Germinal center (tissue), 1 donor: ENCODE measurements at regions not wholly inside any gene's neighbourhood (a gene's known extent, or its start where the extent isn't known, plus 50 kb on each side); places are given as distances from the start of the nearest gene placed in this dataset.

Experiments
- DNase-seq: peaks from one replicate; pipeline ENCODE4 v3.0.0; 2012; ENCODE audit warnings: mixed read lengths, low spot score

DNA sequence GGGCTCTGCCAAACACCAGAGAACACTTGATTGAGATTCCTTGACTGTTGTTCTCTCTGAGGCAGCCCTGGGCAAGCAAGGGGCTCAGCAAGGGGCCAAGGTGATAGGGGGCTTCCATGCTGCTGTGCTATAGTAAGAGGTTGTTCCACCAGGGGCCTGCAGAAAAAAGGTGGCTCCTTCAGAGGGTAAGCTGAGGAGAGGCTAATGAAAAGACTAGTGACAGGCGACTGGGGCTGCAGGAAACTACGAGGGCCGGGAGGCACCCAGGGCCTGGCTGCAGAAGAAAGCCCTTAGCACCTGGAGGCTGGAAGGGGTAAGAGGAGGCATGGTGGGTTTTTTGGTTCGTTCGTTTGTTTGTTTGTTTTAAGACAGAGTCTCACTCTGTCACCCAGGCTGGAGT is 88.0 kb upstream of the CTNNA1 start:
- DNase-seq: no peak

DNA sequence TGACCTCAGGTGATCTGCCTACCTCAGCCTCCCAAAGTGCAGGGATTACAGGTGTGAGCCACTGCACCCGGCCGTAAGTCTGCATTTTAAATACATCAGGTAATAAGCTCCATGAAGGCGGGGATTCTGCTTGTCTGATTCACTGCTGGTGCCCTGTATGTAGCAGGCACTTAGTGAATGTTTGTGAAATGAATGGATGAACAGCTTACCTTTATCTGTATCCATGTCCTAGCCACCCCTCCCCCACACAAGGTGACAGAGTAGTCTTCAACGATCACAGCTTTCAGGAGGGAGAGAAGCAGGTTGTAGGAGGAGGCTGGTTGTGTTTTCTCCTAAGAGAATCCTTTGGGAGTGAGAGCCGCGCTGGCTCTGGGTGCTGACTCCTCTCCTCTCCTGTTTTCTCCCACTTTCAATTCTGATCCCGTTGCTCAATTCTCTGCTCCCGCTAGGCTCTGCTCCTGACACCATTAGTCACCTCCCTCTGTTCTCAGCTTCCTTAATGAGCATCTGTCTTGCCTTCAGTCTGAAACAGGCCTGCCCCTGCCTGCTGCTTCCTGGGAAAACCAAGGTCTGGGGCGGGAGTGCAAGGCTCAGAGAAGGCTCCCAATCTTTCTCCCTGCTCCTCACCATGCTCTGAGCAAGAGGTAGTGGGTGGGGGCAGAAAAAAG is 88.8 kb upstream of the CTNNA1 start:
- no peak for DNase-seq

DNA sequence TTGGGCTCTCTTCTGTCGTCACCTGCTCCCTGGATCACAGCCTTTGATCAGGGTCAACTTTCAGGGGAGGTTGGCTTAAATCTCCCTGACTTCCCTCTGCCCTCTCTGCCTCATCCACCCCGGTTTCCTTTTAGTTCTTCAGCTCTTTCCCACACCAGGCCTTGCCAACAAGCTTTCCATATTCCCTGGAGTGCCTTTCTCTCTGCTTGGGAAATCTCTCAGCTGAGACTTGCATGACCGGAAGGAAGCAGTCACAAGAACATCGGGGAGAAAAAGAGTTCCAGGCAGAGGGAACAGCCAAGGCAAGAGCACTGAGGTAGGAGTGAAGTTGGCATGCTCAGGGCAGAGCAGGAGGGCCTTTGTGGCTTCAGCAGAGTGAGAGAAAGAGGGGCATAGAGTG is 88.4 kb upstream of the HSPA9 start:
- no peak for DNase-seq

DNA sequence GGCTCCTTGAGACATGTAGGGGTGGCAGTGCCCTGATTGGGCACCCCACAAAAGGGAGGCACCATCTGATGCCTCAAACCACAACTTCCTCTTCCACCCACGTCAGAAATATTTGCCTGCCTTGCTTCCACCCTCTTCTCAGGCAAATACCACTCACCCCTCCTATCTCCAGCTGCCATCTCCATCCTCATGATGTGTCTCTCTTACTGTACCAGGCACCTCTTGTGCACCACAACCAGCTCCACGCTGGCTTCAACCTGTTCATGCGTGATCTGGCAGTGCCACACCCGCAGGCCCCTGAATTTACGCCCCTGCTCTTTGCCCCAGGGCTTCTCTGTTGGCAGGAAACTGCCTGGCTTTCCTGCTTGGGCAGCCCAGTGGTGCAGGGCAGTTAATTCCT is 87.8 kb upstream of the HSPA9 start:
- DNase-seq: peak; percentile 88

DNA sequence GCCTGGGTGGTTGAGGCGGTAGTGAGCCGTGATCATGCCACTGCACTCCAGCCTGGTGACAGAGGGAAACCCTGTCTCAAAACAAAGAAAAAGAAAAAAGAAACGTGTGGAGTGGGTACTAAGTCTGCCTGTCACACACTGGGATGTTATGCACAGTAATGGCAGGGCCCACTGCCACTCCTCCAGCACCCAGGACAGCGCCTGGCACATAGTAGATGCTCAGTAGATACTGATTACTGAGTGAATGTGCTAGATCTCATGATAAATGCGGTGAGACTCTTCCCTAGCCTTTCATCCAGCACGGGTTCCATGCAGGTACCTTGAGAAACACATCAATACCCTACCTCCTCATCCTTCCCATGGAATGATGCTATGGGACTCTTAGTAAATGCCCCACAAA is 87.4 kb upstream of the HSPA9 start:
- no peak for DNase-seq

DNA sequence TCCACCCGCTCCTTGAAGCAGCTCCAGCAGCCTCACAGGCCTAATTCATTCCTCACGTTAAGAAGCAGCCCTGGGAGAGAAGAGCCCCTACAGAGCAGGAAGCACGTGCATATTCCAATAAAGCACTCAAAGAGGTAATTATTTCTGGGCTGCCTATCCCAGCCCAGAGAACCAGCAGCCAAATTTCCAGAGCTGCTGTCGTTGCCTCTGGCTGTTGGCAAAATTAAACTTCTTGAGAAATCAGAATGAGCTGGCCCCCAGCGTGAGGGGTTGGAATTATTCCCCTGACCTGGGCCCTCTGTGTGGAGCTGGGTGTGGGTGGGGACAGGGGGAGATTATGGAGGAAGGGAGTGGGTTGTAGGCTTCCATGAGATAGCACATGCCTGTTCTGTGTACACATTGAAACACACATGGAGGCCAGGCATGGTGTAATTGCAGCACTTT is 86.8 kb upstream of the HSPA9 start:
- no peak for DNase-seq

DNA sequence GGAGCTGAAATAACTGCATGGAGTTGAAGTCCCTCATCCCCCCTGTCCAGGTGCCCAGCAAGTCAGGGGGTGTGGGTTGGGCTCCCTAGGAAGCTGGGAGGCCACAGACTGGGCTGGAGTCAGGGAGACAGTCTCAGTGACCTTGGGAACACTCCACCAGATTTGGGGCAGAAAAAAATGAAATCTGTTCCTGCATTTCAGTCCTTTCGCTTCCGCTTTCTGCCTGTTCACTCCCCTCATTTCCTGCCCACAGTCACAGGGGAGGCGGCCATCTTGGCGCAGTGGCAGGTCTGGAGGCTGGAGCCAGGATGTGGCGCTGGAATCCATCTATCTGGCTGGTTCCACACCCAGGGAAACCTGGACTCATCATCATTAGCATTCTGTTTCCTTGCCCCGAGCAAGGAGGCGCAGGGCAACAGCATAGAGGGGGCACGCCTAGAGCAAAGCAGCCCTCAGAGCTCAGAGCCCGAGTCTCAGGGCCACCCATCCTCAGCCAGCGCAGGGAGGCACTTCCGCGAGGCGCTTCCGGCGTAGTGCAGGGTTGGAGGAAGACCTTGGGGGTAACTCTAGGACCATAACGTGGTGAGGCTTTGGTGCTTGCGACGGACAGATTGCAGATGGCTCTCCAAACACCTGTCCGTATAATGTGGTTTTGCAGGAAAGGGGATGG is 86.2 kb upstream of the HSPA9 start:
- DNase-seq: peak; percentile 23

DNA sequence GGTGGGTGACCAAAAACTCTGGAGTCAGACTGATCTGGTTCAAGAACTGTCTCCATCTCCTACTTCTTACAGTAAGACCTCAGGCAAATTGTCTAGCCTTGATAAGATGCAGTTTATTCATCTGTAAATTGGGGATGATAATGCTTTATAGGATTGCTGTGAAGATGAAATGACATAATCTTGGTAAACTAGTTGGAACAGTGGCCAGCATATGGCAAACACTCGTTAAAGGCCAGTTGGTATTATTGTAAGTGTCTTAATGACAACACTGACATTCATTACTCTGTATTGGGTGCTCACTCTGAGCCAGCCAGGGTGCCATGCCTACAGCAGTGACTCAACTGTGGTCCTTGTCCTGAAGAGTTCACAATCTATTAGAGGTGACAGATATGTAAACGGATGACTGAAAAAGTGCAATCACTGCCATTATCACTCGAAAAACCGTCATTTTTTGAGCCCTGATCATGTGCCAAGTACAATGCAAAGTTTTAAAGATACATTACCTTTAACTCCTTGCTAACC is 84.9 kb upstream of the HSPA9 start:
- no peak for DNase-seq

DNA sequence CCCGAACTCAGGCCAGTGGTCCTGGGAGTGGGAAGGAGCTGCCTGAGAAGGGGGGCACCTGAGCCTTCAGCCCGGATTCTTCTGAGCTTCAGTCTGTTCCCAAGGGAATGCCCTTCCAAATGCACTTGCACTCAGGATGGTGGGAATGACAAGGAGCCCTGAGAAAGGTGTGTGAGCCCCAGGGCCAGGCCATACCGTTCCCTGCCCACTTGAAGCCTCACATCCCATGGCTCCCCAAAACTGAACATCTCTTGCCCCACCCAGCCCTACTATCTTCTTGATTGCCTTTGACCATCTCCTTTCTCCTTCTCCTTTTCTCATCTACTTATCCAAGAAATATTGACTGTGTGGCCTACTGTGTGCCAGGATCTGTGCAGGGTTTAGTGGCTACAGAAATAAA is 84.4 kb upstream of the HSPA9 start:
- no peak for DNase-seq

DNA sequence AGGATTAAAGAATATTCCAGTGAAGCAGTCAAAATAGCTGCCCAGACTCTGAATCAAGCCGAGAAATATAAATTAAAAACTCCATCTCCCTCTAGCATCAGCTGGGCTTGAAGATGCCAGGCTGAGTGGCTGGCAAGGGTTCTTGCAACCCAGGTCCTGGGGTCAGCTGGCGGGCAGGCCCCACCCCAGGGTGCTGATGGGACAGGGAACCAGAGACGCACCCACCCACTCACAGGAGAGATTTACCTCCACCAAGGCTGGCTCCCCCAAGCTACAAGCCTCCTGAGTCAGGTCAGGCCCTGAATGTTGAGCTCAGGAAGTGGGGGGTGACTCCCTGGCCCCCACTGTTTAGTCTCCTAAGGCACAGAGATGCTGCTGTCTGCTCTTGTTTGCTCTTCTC is 83.9 kb upstream of the HSPA9 start:
- DNase-seq: no peak

DNA sequence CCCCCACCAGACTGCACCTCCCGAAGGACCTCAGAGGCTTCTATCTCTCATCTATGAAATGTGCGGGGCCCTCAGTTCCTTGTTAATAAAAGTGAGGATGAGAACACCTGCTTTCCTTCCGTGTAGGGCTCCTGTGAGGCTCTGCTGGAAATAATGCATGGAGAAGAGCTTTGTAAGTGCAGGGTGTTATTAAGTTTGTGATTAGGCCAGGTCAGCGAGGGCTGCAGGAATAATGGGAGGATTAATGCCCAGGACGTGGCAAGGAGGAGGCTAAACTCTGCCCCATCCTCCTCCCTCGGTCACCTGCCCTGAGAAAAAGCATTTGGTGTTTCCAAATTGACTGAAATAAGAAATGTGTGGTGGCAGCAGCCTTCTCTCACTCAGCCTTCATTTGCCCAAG is 83.5 kb upstream of the HSPA9 start:
- no peak for DNase-seq

DNA sequence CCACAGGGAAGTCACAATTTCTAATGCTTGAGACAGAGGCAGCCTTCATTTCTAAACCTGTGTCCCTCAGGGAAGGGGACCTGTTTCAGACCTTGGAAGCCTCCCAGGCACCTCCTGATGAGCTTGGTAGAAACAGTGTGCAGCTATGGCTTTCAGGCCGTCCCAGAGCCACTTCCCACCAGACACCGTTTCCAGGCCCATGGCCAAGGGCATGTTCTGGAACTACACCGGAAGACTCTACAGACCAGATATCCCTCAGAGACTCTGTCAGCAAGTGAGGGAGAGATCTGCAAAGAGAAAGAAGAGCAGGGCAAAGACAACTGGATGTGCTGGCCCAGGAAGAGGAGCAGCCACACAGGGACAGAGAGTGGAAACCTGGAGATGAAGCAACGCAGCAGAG is 82.2 kb upstream of the HSPA9 start:
- DNase-seq: no peak

DNA sequence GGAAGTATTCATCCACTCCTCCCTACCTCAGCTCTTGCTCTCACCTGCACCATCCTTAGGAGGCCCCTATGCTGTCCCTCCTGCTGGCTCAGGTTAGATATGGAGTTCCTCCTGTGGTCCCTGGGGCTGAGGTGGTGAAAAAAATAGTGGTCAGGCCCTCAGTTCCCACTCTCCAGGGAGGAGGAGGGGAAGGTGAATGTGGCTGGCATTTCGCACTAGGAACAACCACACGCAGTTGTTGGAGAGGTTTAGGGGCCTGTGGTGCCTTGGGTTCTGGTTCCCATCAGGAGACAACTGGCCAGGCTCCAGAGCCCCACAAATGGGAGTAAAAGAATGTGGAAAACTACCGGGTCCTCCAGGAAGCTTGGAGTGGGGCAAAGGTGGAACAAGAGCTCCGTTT is 81.7 kb upstream of the HSPA9 start:
- DNase-seq: no peak

DNA sequence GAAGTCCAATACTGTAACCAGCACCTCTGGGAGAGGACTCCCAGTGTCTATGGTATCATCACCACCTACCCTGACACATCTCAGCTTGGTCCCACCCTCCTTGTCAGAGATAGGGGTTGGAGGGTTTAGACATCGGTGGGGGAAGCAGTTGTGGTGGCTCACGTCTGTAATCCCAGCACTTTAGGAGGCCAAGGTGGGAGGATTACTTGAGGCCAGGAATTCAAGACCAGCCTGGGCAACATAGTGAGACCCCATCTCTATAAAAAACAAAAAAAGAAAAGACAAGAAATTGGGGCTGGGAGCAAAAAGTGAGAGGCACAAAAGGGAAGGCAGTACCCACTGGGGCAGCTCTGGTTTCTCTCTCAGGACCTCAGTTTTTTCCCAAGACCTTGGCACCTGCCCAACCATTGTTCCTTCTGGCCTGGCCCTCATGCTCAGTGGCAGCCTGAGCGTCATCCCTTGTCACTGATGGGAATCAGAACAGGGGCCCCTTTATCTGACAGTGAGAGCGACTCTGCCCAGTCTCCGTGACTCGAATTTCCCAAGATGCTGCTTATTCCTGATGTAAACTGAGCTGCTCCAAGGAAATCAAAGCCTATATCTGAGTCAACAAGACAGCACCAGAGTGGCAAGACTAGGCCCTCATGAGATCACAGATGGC is 80.5 kb upstream of the HSPA9 start:
- no peak for DNase-seq

DNA sequence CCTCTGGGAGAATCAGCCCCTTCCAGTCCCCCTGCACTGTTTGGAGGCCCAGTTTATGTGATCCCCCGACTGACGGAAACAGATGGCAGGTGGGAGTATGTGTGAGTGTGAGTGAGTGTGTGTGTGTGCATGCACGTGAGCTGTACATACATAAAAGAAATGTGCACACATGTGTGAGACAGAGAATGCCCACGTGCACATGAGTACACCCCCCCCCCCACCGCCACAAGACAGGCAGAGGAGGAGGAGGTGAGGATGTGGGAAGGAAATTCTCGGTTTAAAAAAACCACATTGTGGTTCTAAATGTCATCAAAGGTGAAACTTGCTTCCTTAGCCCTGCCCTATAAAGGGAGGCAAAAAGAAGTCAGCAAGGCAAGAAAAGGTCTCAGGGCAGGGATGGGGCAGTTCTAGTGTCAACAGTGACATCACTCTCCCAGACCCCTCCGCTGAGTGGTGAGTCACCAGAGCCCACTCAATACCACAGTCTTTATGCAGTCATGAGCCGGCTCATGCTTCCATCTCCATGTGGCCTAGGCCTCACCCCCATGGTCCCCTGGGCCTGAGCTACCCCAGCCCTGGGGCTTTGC is 79.2 kb upstream of the HSPA9 start:
- DNase-seq: no peak

DNA sequence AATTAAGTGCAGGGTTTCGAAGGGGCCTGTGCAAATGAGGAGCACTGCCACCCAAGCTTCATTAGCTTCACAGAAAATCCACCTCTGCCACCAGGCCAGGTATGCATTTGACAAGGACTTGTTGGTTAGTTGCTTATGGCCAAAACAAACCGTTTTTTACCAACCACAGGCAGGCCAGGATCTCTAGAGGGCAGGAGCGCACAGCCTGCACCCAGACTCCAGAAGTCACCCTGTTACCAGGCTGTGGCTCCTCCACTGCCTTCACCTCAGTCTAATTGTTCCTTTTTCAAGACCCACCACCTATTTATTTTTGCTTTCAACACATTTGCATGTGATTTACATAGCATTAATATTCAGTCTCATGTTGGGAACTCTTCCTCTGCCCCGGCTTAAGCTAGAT is 78.3 kb upstream of the HSPA9 start:
- no peak for DNase-seq

DNA sequence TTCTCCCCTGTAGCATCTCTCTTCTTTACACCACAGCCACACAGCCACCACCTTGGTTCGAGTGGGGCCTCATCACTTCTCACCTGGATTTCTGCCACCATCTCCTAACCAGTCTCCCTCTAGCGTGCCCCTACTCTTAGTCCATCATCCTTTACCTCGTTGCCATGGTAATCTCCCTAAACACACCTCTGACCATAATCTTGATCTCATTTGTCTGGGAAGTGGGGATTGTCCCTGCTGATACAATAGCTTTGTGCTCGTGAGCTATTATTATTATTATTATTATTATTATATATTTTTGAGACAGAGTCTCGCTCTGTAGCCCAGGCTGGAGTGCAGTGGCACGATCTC is 76.5 kb upstream of the HSPA9 start:
- DNase-seq: no peak

DNA sequence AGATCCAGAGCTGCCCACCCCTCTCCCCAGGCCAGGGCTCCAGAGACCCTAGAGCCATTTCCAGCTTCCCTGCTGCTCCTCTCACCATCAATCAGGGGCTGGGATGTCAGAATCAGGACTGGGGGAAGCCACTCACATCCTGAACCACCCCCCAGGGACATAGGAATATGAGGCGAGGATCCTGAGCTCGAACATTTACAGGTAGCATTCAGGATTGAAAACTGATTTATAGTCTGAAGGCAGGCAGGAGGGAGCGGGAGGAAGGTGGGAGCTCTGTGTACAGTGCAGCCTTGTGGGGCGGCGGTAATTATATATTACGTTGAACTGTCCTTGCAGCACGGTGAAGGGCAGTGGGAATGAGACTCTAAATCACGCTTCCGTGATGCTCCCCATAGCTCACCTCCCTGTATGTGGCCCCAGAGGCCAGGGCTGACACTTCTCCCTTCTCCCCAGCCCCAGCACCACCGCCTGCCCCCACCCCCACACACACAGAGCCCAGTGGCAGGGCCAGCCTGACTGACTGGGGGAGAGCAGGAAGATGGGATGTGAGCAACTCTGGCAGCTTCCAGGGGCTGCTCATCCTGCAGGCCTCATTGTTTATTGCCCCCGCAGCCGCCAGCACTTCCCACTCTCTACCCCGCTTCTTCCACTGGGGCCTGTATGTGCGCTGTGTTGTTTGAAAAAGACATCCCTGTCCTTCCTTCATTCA is 76.0 kb upstream of the HSPA9 start:
- no peak for DNase-seq

DNA sequence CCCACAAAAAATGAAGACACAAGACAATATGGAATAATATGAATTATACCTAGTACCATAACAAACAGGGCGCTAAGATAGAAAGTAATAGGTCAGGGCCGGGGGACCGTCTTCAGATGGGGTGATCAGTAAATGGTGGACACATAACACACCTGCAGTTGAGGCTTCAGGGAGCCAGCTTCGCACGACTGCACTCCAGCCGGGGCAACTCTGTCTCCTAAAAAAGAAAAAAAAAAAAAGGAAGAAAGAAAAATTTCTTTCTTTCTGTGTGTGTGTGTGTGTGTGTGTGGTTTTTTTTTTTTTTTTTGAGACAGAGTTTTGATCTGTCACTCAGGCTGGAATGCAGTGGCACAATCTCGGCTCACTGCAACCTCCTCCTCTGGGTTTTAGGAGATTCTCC is 75.0 kb upstream of the HSPA9 start:
- peak; percentile 19 for DNase-seq

DNA sequence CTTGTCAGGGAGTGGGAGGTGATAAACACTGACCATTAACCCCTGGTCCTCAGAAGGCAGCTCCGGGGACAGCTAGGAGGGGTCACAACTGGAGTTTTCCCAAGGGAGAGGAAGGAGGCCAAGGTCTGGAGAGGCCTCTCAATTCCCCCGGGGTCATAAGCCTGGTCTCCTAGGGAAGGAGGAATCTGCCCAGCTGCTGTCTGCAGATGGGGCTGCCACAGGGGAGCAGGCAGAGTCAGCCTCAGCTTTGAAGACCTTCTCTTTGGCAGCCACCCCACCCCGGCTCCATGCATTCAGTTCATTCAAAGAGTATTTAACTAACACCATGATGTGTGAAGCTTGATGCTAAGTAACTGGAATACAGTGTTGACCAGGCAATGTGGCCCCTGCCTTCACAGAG is 74.6 kb upstream of the HSPA9 start:
- DNase-seq: no peak

DNA sequence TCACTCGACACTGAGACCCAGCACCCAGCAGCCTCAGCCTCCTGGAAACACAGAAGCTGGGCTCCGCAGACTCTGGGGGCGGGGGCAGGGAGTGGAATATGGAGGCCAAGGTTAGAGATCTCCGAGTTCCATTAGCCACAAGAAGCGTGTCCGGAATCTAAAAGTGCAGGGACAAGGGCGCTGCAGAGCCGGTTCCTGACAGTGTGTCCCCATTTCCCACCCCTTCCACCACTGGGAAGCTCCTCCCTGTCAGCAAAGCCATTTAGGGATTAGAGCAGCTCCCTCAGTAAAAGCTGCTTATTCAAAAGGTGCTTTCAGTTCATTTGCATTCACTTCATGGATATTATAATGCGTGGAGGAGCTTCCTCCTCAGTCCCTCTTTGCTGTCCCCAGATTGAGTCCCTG is 74.1 kb upstream of the HSPA9 start:
- DNase-seq: peak; percentile 19

DNA sequence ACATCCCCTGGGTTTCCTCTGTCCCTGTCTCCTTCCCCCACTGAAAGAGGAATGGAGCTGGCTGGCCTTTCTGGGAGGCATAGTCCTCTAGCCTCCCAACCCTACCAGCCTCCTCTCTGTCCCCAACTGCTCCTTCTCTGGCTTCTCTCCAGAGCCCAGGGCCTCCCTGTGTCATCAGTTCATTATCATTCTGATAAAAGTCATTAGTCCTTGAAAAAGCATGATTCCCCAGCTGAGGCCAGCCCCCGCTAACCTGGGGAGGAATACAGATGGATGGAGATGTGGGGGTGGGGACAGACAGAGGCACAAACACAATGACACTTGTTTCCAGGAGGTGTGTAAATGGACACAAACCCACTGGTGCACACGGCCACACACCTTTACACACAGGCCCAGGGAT is 73.6 kb upstream of the HSPA9 start:
- no peak for DNase-seq
